Immature natural killer cell (primary cell): ENCODE measurements at regions not wholly inside any gene's neighbourhood (a gene's known extent, or its start where the extent isn't known, plus 50 kb on each side); places are given as distances from the start of the nearest gene placed in this dataset.

Experiments
- DNase-seq, 3 donors: peaks; one replicate each; pipeline ENCODE4 v3.0.0; 2022; ENCODE audit warnings: mixed read lengths in 1 of 3
- H3K27ac Mint-ChIP-seq, 6 donors: one replicate each; pipeline ENCODE4 v1.8.0; 2020; ENCODE audit warnings: mixed read lengths in 6 of 6, mild to moderate bottlenecking in 5 of 6, inconsistent platforms in 4 of 6, moderate library complexity in 3 of 6
- H3K27me3 Mint-ChIP-seq, 3 donors: one replicate each; pipeline ENCODE4 v1.8.0; 2020 to 2021; ENCODE audit warnings: low read depth in 3 of 3, mild to moderate bottlenecking in 3 of 3, mixed read lengths in 3 of 3, moderate library complexity in 3 of 3, inconsistent platforms in 1 of 3
- H3K36me3 Mint-ChIP-seq, 3 donors: one replicate each; pipeline ENCODE4 v1.8.0; 2020; ENCODE audit warnings: mixed read lengths in 3 of 3, inconsistent platforms in 2 of 3, mild to moderate bottlenecking in 2 of 3
- H3K4me1 Mint-ChIP-seq, 2 donors: one replicate each; pipeline ENCODE4 v1.8.0; 2020; ENCODE audit warnings: inconsistent platforms in 2 of 2, mild to moderate bottlenecking in 2 of 2, mixed read lengths in 2 of 2, moderate library complexity in 1 of 2
- H3K4me3 Mint-ChIP-seq, 5 donors: one replicate each; pipeline ENCODE4 v1.8.0; 2020; ENCODE audit warnings: mild to moderate bottlenecking in 5 of 5, mixed read lengths in 5 of 5, inconsistent platforms in 3 of 5, moderate library complexity in 3 of 5
- H3K9me3 Mint-ChIP-seq, 6 donors: one replicate each; pipeline ENCODE4 v1.8.0; 2020; ENCODE audit warnings: mild to moderate bottlenecking in 6 of 6, mixed read lengths in 6 of 6, inconsistent platforms in 4 of 6, moderate library complexity in 3 of 6

GRCh38 chr6:105495515-105495914, 92.6 kb upstream of the PREP start:
- Mint-ChIP-seq H3K36me3 (no peaks in the 10 kb centered on the region), H3K27ac (no peak overlapping the region), H3K9me3 (no peaks in the 10 kb centered on the region), H3K4me1 (no peaks in the 10 kb centered on the region), H3K4me3 (no peak overlapping the region), H3K27me3 (peaks cover 0 to 1% (median 0%) of the 10 kb centered on the region in 3 donors)
- DNase-seq: peak in 1 of 3 donors; percentile 21

- Mint-ChIP-seq H3K9me3 (no peaks in the 10 kb centered on the region), H3K36me3 (no peaks in the 10 kb centered on the region), H3K27ac (no peak overlapping the region), H3K4me3 (no peak overlapping the region), H3K27me3 (peaks cover 0 to 1% (median 0%) of the 10 kb centered on the region in 3 donors), H3K4me1 (no peaks in the 10 kb centered on the region)
- no peak for DNase-seq
Observed at GRCh38 chr6:105494688-105495087, 91.8 kb upstream of the PREP start.

- Mint-ChIP-seq H3K27ac (no peak overlapping the region), H3K4me1 (peaks cover 0 to 2% of the 10 kb centered on the region in 2 donors), H3K36me3 (no peaks in the 10 kb centered on the region), H3K27me3 (peaks cover 0 to 1% (median 0%) of the 10 kb centered on the region in 3 donors), H3K9me3 (no peaks in the 10 kb centered on the region), H3K4me3 (no peak overlapping the region)
- DNase-seq: no peak
Observed at GRCh38 chr6:105493736-105494135, 90.9 kb upstream of the PREP start.

GRCh38 chr6:105492706-105493673, 90.1 kb upstream of the PREP start:
- Mint-ChIP-seq H3K36me3 (no peaks in the 10 kb centered on the region), H3K27me3 (peaks cover 0 to 1% (median 0%) of the 10 kb centered on the region in 3 donors), H3K27ac (peak overlapping the region in 1 of 6 donors; percentile 8), H3K9me3 (no peaks in the 10 kb centered on the region), H3K4me1 (peaks cover 0 to 2% of the 10 kb centered on the region in 2 donors), H3K4me3 (no peak overlapping the region)
- DNase-seq: no peak

- Mint-ChIP-seq H3K4me1 (peaks cover 8% of the 10 kb centered on the region in 2 donors), H3K4me3 (no peak overlapping the region), H3K27me3 (peaks cover 0 to 2% (median 1%) of the 10 kb centered on the region in 3 donors)
Observed at GRCh38 chr6:105489216-105489530, 86.3 kb upstream of the PREP start.

GRCh38 chr6:105488516-105489215, 85.8 kb upstream of the PREP start:
- Mint-ChIP-seq H3K27me3 (peaks cover 0 to 2% (median 1%) of the 10 kb centered on the region in 3 donors), H3K4me1 (peaks cover 10 to 13% of the 10 kb centered on the region in 2 donors), H3K9me3 (no peaks in the 10 kb centered on the region), H3K36me3 (no peaks in the 10 kb centered on the region), H3K27ac (peak overlapping the region in 1 of 6 donors; percentile 2), H3K4me3 (no peak overlapping the region)
- DNase-seq: no peak

More at GRCh38 chr6:105489216-105489530, 86.3 kb upstream of the PREP start:
- Mint-ChIP-seq H3K36me3 (no peaks in the 10 kb centered on the region), H3K27ac (peak overlapping the region in 1 of 6 donors; percentile 2), H3K9me3 (no peaks in the 10 kb centered on the region)
- DNase-seq: no peak

GRCh38 chr6:105487040-105487790, 84.3 kb upstream of the PREP start:
- Mint-ChIP-seq H3K27ac (peak overlapping the region in 2 of 6 donors; percentile 54 to 81), H3K4me1 (peaks cover 22 to 27% of the 10 kb centered on the region in 2 donors), H3K36me3 (no peaks in the 10 kb centered on the region), H3K27me3 (peaks cover 0 to 2% (median 1%) of the 10 kb centered on the region in 3 donors), H3K9me3 (no peaks in the 10 kb centered on the region), H3K4me3 (no peak overlapping the region)
- no peak for DNase-seq

- H3K4me1 Mint-ChIP-seq: peaks cover 32 to 38% of the 10 kb centered on the region in 2 donors
- peaks cover 0 to 2% (median 1%) of the 10 kb centered on the region in 3 donors for H3K27me3 Mint-ChIP-seq
- H3K9me3 Mint-ChIP-seq: no peaks in the 10 kb centered on the region
- peak overlapping the region in 3 of 6 donors; percentile 4 to 94 (median 90) for H3K27ac Mint-ChIP-seq
- H3K4me3 Mint-ChIP-seq: peak overlapping the region in 1 of 5 donors; percentile 70
- DNase-seq: no peak
- no peaks in the 10 kb centered on the region for H3K36me3 Mint-ChIP-seq
Observed at GRCh38 chr6:105485456-105485855, 82.6 kb upstream of the PREP start.

- H3K27ac Mint-ChIP-seq: peak overlapping the region; percentile 45 to 94 (median 82)
- peaks cover 0 to 2% (median 1%) of the 10 kb centered on the region in 3 donors for H3K27me3 Mint-ChIP-seq
- peak; percentile 27 to 67 (median 37) for DNase-seq
- H3K4me1 Mint-ChIP-seq: peaks cover 32 to 38% of the 10 kb centered on the region in 2 donors
- no peaks in the 10 kb centered on the region for H3K9me3 Mint-ChIP-seq
- peak overlapping the region in 4 of 5 donors; percentile 1 to 70 (median 37) for H3K4me3 Mint-ChIP-seq
- H3K36me3 Mint-ChIP-seq: no peaks in the 10 kb centered on the region
Observed at GRCh38 chr6:105484238-105485161, 81.6 kb upstream of the PREP start.

DNA sequence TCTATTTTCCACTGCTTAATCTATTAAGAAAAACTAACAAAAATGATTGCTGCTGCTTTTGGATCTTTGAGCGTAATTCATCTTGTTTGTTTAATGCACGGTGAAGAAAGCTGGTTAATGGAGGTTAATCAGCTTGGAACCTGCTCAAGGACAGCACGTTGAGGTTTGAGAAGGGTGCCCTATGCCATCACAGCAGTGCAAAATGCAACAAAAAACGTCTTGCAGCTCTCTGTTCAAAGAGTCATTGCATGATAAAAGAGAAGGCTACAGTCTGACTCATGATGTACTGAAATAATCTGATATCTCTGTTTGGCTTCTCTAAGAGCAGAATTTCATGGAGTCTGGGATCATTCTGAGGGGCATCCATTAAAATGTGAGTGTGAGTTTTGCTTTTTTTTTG, 80.6 kb upstream of the PREP start:
- peak overlapping the region in 5 of 6 donors; percentile 45 to 94 (median 79) for H3K27ac Mint-ChIP-seq
- no peaks in the 10 kb centered on the region for H3K36me3 Mint-ChIP-seq
- no peak for DNase-seq
- H3K27me3 Mint-ChIP-seq: peaks cover 0 to 5% (median 1%) of the 10 kb centered on the region in 3 donors
- H3K9me3 Mint-ChIP-seq: no peaks in the 10 kb centered on the region
- peaks cover 30 to 38% of the 10 kb centered on the region in 2 donors for H3K4me1 Mint-ChIP-seq
- peak overlapping the region in 2 of 5 donors; percentile 21 to 70 for H3K4me3 Mint-ChIP-seq

DNA sequence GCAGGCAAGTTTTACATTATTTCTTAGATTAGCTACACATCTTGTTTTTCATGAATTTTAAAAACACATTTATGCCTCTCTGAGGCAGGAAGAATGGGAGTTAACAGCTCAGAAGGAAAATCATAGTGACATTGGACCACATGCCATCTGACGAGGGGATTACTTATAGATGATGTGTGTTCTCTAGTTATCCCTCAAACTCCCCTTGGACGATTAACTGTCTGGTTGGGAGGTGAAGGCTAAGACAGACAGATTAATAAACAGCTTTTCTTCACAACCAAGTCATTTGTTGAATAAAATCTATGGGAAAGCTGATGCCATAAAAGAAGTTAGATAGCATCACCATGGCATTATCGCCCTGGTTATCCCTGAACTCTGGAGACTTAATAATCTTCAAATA, 80.0 kb upstream of the PREP start:
- H3K4me3 Mint-ChIP-seq: peak overlapping the region; percentile 38 to 91 (median 83)
- no peaks in the 10 kb centered on the region for H3K9me3 Mint-ChIP-seq
- peaks cover 0 to 7% (median 1%) of the 10 kb centered on the region in 3 donors for H3K27me3 Mint-ChIP-seq
- no peak for DNase-seq
- H3K36me3 Mint-ChIP-seq: no peaks in the 10 kb centered on the region
- H3K27ac Mint-ChIP-seq: peak overlapping the region; percentile 61 to 94 (median 86)
- H3K4me1 Mint-ChIP-seq: peaks cover 30 to 38% of the 10 kb centered on the region in 2 donors

- H3K4me1 Mint-ChIP-seq: peaks cover 30 to 38% of the 10 kb centered on the region in 2 donors
- H3K4me3 Mint-ChIP-seq: peak overlapping the region; percentile 66 to 91 (median 83)
- H3K9me3 Mint-ChIP-seq: no peaks in the 10 kb centered on the region
- H3K27ac Mint-ChIP-seq: peak overlapping the region; percentile 81 to 94 (median 90)
- H3K36me3 Mint-ChIP-seq: peaks cover 0 to under 1% (median 0%) of the 10 kb centered on the region in 3 donors
- peaks cover 0 to 7% (median 0%) of the 10 kb centered on the region in 3 donors for H3K27me3 Mint-ChIP-seq
- DNase-seq: peak; percentile 16 to 48 (median 19)
Observed at GRCh38 chr6:105482227-105482844, 79.5 kb upstream of the PREP start.
